Suprapubic skin (tissue), 4 donors: ENCODE measurements at regions not wholly inside any gene's neighbourhood (a gene's known extent, or its start where the extent isn't known, plus 50 kb on each side); places are given as distances from the start of the nearest gene placed in this dataset.
A peak's percentile ranks its signal among the peaks of the same experiment; 100 is the strongest.

Experiments
- DNase-seq, 2 donors: peaks; one replicate each; pipeline ENCODE4 v3.0.0-alpha.2; 2019; ENCODE audit warnings: low spot score in 2 of 2
- H3K27ac ChIP-seq: fragments of 200-600 bp; sonication (generic); one replicate; pipeline ENCODE4 v1.5.1; 2019
- H3K27me3 ChIP-seq: fragments of 200-600 bp; sonication (generic); one replicate; pipeline ENCODE4 v1.5.1; 2019
- H3K36me3 ChIP-seq: fragments of 200-600 bp; sonication (generic); one replicate; pipeline ENCODE4 v1.5.1; 2019
- H3K4me1 ChIP-seq: fragments of 200-600 bp; sonication (generic); one replicate; pipeline ENCODE4 v1.5.1; 2019
- H3K4me3 ChIP-seq: fragments of 200-600 bp; sonication (generic); one replicate; pipeline ENCODE4 v1.5.1; 2019; ENCODE audit warnings: mild to moderate bottlenecking
- H3K9me3 ChIP-seq: fragments of 200-600 bp; sonication (generic); one replicate; pipeline ENCODE4 v1.5.1; 2019
- EP300 ChIP-seq: sonication (generic); formaldehyde crosslinking; IDR thresholded peaks from one replicate; pipeline ENCODE4 v1.6.1; 2017; ENCODE audit warnings: antibody characterized with exemption
- POLR2A ChIP-seq, 2 donors: fragments of 450-650 bp; IDR thresholded peaks; one replicate each; pipeline ENCODE4 v1.6.1; 2017; ENCODE audit warnings: antibody characterized with exemption in 2 of 2, mild to moderate bottlenecking in 2 of 2, moderate library complexity in 2 of 2
- POLR2AphosphoS5 ChIP-seq, 3 donors: sonication (generic); formaldehyde crosslinking; IDR thresholded peaks; one replicate each; pipeline ENCODE4 v1.6.1; 2017; ENCODE audit warnings: antibody characterized with exemption in 3 of 3
- WGBS: methylation state at CpG from one replicate; pipeline ENCODE4 v1.1.5; 2018; 5-methylcytosine and 5-hydroxymethylcytosine counted together
- TF ChIP-seq, protein P1 (sequence below), 2 donors: fragments of 200-600 bp in 1 of 2; fragments of 450-650 bp in 1 of 2; sonication (generic) in 1 of 2; IDR thresholded peaks; one replicate each; pipeline ENCODE4 v1.5.1; 2016 to 2019; ENCODE audit warnings: antibody characterized with exemption in 2 of 2, mild to moderate bottlenecking in 1 of 2, moderate library complexity in 1 of 2

- 61% methylated on average over 3 of the region's 3 CpGs for WGBS
- H3K27ac ChIP-seq = peak overlapping the region; percentile 23
- no peaks in the 10 kb centered on the region for H3K27me3 ChIP-seq
- H3K9me3 ChIP-seq = no peaks in the 10 kb centered on the region
- no peak overlapping the region for H3K4me3 ChIP-seq
- no peaks in the 10 kb centered on the region for H3K36me3 ChIP-seq
- H3K4me1 ChIP-seq = peaks cover 13% of the 10 kb centered on the region
- no peak for DNase-seq
- TF ChIP-seq POLR2A (IDR thresholded peaks at IDR 0.05) = no peak
- TF ChIP-seq, protein P1, sequence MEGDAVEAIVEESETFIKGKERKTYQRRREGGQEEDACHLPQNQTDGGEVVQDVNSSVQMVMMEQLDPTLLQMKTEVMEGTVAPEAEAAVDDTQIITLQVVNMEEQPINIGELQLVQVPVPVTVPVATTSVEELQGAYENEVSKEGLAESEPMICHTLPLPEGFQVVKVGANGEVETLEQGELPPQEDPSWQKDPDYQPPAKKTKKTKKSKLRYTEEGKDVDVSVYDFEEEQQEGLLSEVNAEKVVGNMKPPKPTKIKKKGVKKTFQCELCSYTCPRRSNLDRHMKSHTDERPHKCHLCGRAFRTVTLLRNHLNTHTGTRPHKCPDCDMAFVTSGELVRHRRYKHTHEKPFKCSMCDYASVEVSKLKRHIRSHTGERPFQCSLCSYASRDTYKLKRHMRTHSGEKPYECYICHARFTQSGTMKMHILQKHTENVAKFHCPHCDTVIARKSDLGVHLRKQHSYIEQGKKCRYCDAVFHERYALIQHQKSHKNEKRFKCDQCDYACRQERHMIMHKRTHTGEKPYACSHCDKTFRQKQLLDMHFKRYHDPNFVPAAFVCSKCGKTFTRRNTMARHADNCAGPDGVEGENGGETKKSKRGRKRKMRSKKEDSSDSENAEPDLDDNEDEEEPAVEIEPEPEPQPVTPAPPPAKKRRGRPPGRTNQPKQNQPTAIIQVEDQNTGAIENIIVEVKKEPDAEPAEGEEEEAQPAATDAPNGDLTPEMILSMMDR (IDR thresholded peaks at IDR 0.05) = no peak
- no peak for TF ChIP-seq POLR2AphosphoS5 (IDR thresholded peaks at IDR 0.05)
- no peak for TF ChIP-seq EP300
Observed at GRCh38 chr13:47672245-47673008, 328.6 kb downstream of the SUCLA2 start.

DNA sequence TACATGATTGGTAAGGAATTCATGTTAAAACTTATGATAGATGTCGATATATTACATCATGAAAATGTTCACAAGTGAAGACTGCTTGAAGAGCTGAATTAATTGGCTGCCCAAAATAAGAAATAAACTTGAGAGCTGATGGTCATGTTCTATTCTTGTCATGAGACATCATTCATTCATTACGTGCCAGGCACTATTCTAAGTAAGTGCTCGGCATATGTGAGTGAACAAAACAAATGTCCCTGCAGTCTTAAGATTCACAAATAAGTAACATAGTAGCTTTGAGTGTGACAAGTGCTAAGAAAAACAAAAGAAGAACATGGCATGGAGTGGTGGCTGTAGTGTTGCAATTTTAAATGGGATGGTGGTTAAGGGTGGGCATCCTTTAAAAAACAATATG is 329.3 kb downstream of the SUCLA2 start:
- no peak overlapping the region for H3K27ac ChIP-seq
- TF ChIP-seq POLR2AphosphoS5 (IDR thresholded peaks at IDR 0.05) = no peak
- TF ChIP-seq, protein P1 (IDR thresholded peaks at IDR 0.05) = no peak
- no peak for TF ChIP-seq POLR2A (IDR thresholded peaks at IDR 0.05)
- no peak for TF ChIP-seq EP300
- H3K4me3 ChIP-seq = no peak overlapping the region
- H3K36me3 ChIP-seq = no peaks in the 10 kb centered on the region
- H3K27me3 ChIP-seq = no peaks in the 10 kb centered on the region
- no peaks in the 10 kb centered on the region for H3K9me3 ChIP-seq
- 62% methylated on average over 3 of the region's 3 CpGs for WGBS
- peaks cover 13% of the 10 kb centered on the region for H3K4me1 ChIP-seq
- DNase-seq = no peak

GRCh38 chr13:47665043-47665442 is 336.0 kb downstream of the SUCLA2 start:
- no peak for TF ChIP-seq POLR2AphosphoS5 (IDR thresholded peaks at IDR 0.05)
- TF ChIP-seq, protein P1 (IDR thresholded peaks at IDR 0.05) = no peak
- no peak for TF ChIP-seq EP300
- TF ChIP-seq POLR2A (IDR thresholded peaks at IDR 0.05) = no peak
- no peaks in the 10 kb centered on the region for H3K27me3 ChIP-seq
- no peak overlapping the region for H3K4me3 ChIP-seq
- no peaks in the 10 kb centered on the region for H3K9me3 ChIP-seq
- WGBS = 62% methylated on average over 3 of the region's 3 CpGs
- H3K27ac ChIP-seq = no peak overlapping the region
- H3K4me1 ChIP-seq = no peaks in the 10 kb centered on the region
- no peak for DNase-seq
- no peaks in the 10 kb centered on the region for H3K36me3 ChIP-seq

GRCh38 chr13:47661076-47661475 is 340.0 kb downstream of the SUCLA2 start:
- Histone ChIP-seq H3K9me3 (no peaks in the 10 kb centered on the region), H3K36me3 (no peaks in the 10 kb centered on the region), H3K27ac (no peak overlapping the region), H3K27me3 (no peaks in the 10 kb centered on the region), H3K4me1 (no peaks in the 10 kb centered on the region), H3K4me3 (no peak overlapping the region)
- DNase-seq = no peak
- WGBS = 59% methylated on average over 4 of the region's 4 CpGs
- TF ChIP-seq POLR2A (IDR thresholded peaks at IDR 0.05) (no peak), POLR2AphosphoS5 (IDR thresholded peaks at IDR 0.05) (no peak)

GRCh38 chr13:47656651-47657050 is 344.4 kb downstream of the SUCLA2 start:
- H3K4me3 ChIP-seq = no peak overlapping the region
- H3K36me3 ChIP-seq = no peaks in the 10 kb centered on the region
- H3K4me1 ChIP-seq = no peaks in the 10 kb centered on the region
- no peak for DNase-seq
- peaks cover 3% of the 10 kb centered on the region for H3K9me3 ChIP-seq
- H3K27me3 ChIP-seq = no peaks in the 10 kb centered on the region
- no peak overlapping the region for H3K27ac ChIP-seq
- TF ChIP-seq POLR2A (IDR thresholded peaks at IDR 0.05) (no peak), POLR2AphosphoS5 (IDR thresholded peaks at IDR 0.05) (no peak), EP300 (no peak)
- TF ChIP-seq, protein P1 (IDR thresholded peaks at IDR 0.05) = no peak
- whole genome bisulfite sequencing = 68% methylated on average over 1 of the region's 1 CpG

GRCh38 chr13:47650209-47650608 is 350.9 kb downstream of the SUCLA2 start:
- H3K4me1 ChIP-seq = no peaks in the 10 kb centered on the region
- no peak overlapping the region for H3K4me3 ChIP-seq
- no peaks in the 10 kb centered on the region for H3K27me3 ChIP-seq
- H3K36me3 ChIP-seq = no peaks in the 10 kb centered on the region
- TF ChIP-seq POLR2A (IDR thresholded peaks at IDR 0.05) (no peak), POLR2AphosphoS5 (IDR thresholded peaks at IDR 0.05) (no peak), EP300 (no peak)
- TF ChIP-seq, protein P1 (IDR thresholded peaks at IDR 0.05) = no peak
- no peak for DNase-seq
- H3K9me3 ChIP-seq = no peaks in the 10 kb centered on the region
- H3K27ac ChIP-seq = no peak overlapping the region
